IMR-90 (cell line): ENCODE measurements at regions not wholly inside any gene's neighbourhood (a gene's known extent, or its start where the extent isn't known, plus 50 kb on each side); places are given as distances from the start of the nearest gene placed in this dataset.

Experiments used
- ATAC-seq: fragments of 200-7000 bp; cut with Tn5 transposase; 2 replicates; pipeline ENCODE4 v1.9.1; 2020; ENCODE audit warnings: low read depth, mild to moderate bottlenecking, moderate library complexity
- BruUV-seq: library from RNA; stranded (reverse); fragments of 400-500 nt; replicated peaks from 2 replicates; lab custom pipeline; 2021; lab: Mats Ljungman, UMichigan
- CTCF ChIA-PET: fragments of 300-600 bp; formaldehyde crosslinking; extraction: SDS; loops from one replicate; lab custom pipeline; 2021; ENCODE audit warnings: antibody characterized with exemption; lab: Yijun Ruan, JAX
- POLR2A ChIA-PET: fragments of 300-600 bp; sonication (Branson Sonifier 250); formaldehyde crosslinking; loops from one replicate; lab custom pipeline; 2022; ENCODE audit warnings: antibody characterized with exemption; ENCODE audit not compliant: unreplicated experiment; lab: Charles Lee
- DNase-seq: peaks from one replicate; pipeline ENCODE4 v3.0.0; 2013
- H2AFZ ChIP-seq: replicated peaks from 2 replicates; pipeline ENCODE3; 2013; ENCODE audit warnings: low read length, mild to moderate bottlenecking; ENCODE audit not compliant: poor library complexity
- H2AK5ac ChIP-seq: 2 replicates; pipeline ENCODE4 v1.6.1; 2013; ENCODE audit warnings: low read depth, low read length, inconsistent platforms
- H2AK9ac ChIP-seq: replicated peaks from 2 replicates; pipeline ENCODE3; 2013; ENCODE audit warnings: mild to moderate bottlenecking, low read depth, low read length, moderate library complexity; ENCODE audit not compliant: poor library complexity
- H2BK120ac ChIP-seq: 2 replicates; pipeline ENCODE4 v1.6.1; 2013; ENCODE audit warnings: low read depth, low read length, inconsistent platforms
- H2BK15ac ChIP-seq: 3 replicates; pipeline ENCODE4 v1.6.1; 2013; ENCODE audit warnings: low read depth, low read length, inconsistent platforms
- H2BK20ac ChIP-seq: 2 replicates; pipeline ENCODE4 v1.6.1; 2013; ENCODE audit warnings: low read depth, mild to moderate bottlenecking, inconsistent platforms, low read length, moderate library complexity
- H2BK5ac ChIP-seq: 2 replicates; pipeline ENCODE4 v1.6.1; 2013; ENCODE audit warnings: mild to moderate bottlenecking, low read depth, low read length, inconsistent platforms; ENCODE audit not compliant: poor library complexity, severe bottlenecking
- H3K14ac ChIP-seq: replicated peaks from 2 replicates; pipeline ENCODE4 v1.6.1; 2013; ENCODE audit warnings: low read depth, low read length, inconsistent platforms
- H3K18ac ChIP-seq: 2 replicates; pipeline ENCODE4 v1.6.1; 2013; ENCODE audit warnings: low read depth, low read length, control low read depth
- H3K23ac ChIP-seq: 2 replicates; pipeline ENCODE4 v1.6.1; 2013; ENCODE audit warnings: low read depth, low read length, inconsistent platforms
- H3K27ac ChIP-seq: 2 replicates; pipeline ENCODE4 v1.5.1; 2013; ENCODE audit warnings: mild to moderate bottlenecking, control low read depth, low read length; ENCODE audit not compliant: insufficient read depth
- H3K27me3 ChIP-seq: 2 replicates; pipeline ENCODE4 v1.6.1; 2013; ENCODE audit warnings: low read length; ENCODE audit not compliant: control insufficient read depth, insufficient read depth
- H3K36me3 ChIP-seq: 2 replicates; pipeline ENCODE4 v1.6.1; 2013; ENCODE audit warnings: low read length, mixed read lengths; ENCODE audit not compliant: control insufficient read depth, insufficient read depth
- H3K4ac ChIP-seq: 2 replicates; pipeline ENCODE4 v1.6.1; 2013; ENCODE audit warnings: low read depth, low read length, inconsistent platforms
- H3K4me1 ChIP-seq: 2 replicates; pipeline ENCODE4 v1.6.1; 2013; ENCODE audit warnings: low read length, mixed read lengths; ENCODE audit not compliant: control insufficient read depth, insufficient read depth
- H3K4me2 ChIP-seq: 2 replicates; pipeline ENCODE4 v1.6.1; 2013; ENCODE audit warnings: low read depth, mild to moderate bottlenecking, control low read depth, low read length, moderate library complexity
- H3K4me3 ChIP-seq: 2 replicates; pipeline ENCODE4 v1.5.1; 2013; ENCODE audit warnings: low read depth, mild to moderate bottlenecking, control low read depth, low read length, moderate library complexity; ENCODE audit not compliant: insufficient read depth
- H3K56ac ChIP-seq: 2 replicates; pipeline ENCODE4 v1.6.1; 2013; ENCODE audit warnings: low read length, inconsistent platforms; ENCODE audit not compliant: insufficient read depth; ENCODE audit errors: extremely low read depth
- H3K79me1 ChIP-seq, 2 experiments: 2 replicates each; pipeline ENCODE4 v1.6.1; 2013; ENCODE audit warnings: low read length in 2 of 2, inconsistent platforms in 1 of 2, low read depth in 1 of 2
- H3K9ac ChIP-seq: 2 replicates; pipeline ENCODE4 v1.6.1; 2013; ENCODE audit warnings: low read depth, low read length, control low read depth
- H3K9me1 ChIP-seq: 2 replicates; pipeline ENCODE4 v1.6.1; 2013; ENCODE audit warnings: low read length, inconsistent platforms; ENCODE audit not compliant: insufficient read depth
- H3K9me3 ChIP-seq: 2 replicates; pipeline ENCODE4 v1.6.1; 2013; ENCODE audit warnings: low read length; ENCODE audit not compliant: control insufficient read depth, insufficient read depth
- H4K20me1 ChIP-seq: 2 replicates; pipeline ENCODE4 v1.6.1; 2013; ENCODE audit warnings: low read length, inconsistent platforms; ENCODE audit not compliant: insufficient read depth
- H4K5ac ChIP-seq: 2 replicates; pipeline ENCODE4 v1.6.1; 2013; ENCODE audit warnings: mild to moderate bottlenecking, low read depth, low read length, control low read depth
- H4K8ac ChIP-seq, 2 experiments: 2 replicates each; pipeline ENCODE4 v1.6.1; 2013; ENCODE audit warnings: low read depth in 2 of 2, low read length in 2 of 2, control low read depth in 1 of 2, inconsistent platforms in 1 of 2
- H4K91ac ChIP-seq: 2 replicates; pipeline ENCODE4 v1.6.1; 2013; ENCODE audit warnings: low read depth, low read length, inconsistent platforms; ENCODE audit not compliant: insufficient read depth
- BHLHE40 ChIP-seq: fragments of 150-350 bp; IDR thresholded peaks from 2 replicates; pipeline ENCODE4 v1.6.1; 2016; ENCODE audit warnings: mild to moderate bottlenecking, low read depth, low read length
- FOS ChIP-seq: fragments of 150-350 bp; IDR thresholded peaks from 2 replicates; pipeline ENCODE4 v1.6.1; 2016; ENCODE audit warnings: low read depth, low read length
- POLR2A ChIP-seq: IDR thresholded peaks from 2 replicates; pipeline ENCODE4 v1.6.1; 2012; ENCODE audit warnings: mild to moderate bottlenecking, low read depth, low read length
- RCOR1 ChIP-seq: IDR thresholded peaks from 2 replicates; pipeline ENCODE4 v1.6.1; 2012; ENCODE audit warnings: mild to moderate bottlenecking, low read length, improper control_type of control experiment; ENCODE audit not compliant: insufficient replicate concordance
- RFX5 ChIP-seq: IDR thresholded peaks from 2 replicates; pipeline ENCODE4 v1.8.0; 2012; ENCODE audit warnings: low read depth, mild to moderate bottlenecking, low read length, moderate library complexity
- SMC3 ChIP-seq: fragments of 150-350 bp; IDR thresholded peaks from 2 replicates; pipeline ENCODE4 v1.6.1; 2016; ENCODE audit warnings: low read depth, mild to moderate bottlenecking, antibody characterized with exemption, low read length, moderate library complexity
- WGBS, 2 experiments: methylation state at CpG; one replicate each; pipeline versions ENCODE4 v1.1.5 to v1.1.7; 2013; ENCODE audit warnings: missing lambda C conversion rate in 2 of 2; ENCODE audit not compliant: insufficient read length in 1 of 2; ENCODE audit errors: extremely low coverage in 2 of 2; 5-methylcytosine and 5-hydroxymethylcytosine counted together
- dilution Hi-C: fragments of 300-500 bp; cut with HindIII; formaldehyde crosslinking; loops from one replicate; pipeline ENCODE4 v1.14.3; 2018; ENCODE audit warnings: low sequenced_read_pairs; ENCODE audit not compliant: unreplicated experiment
- in situ Hi-C: fragments of 300-500 bp; cut with MboI; formaldehyde crosslinking; loops from 3 replicates; pipeline ENCODE4 v1.14.3; 2019; ENCODE audit warnings: low sequenced_read_pairs, inconsistent platforms, mixed read lengths
- intact Hi-C: fragments of 100-400 bp; cut with micrococcal nuclease; formaldehyde crosslinking; loops from 2 replicates; pipeline ENCODE4 v1.10.0; 2022
- TF ChIP-seq, protein P1 (sequence below): conservative IDR thresholded peaks from 2 replicates; pipeline ENCODE4 v1.5.1; 2012; ENCODE audit warnings: mild to moderate bottlenecking, low read depth, low read length, improper control_type of control experiment

DNA sequence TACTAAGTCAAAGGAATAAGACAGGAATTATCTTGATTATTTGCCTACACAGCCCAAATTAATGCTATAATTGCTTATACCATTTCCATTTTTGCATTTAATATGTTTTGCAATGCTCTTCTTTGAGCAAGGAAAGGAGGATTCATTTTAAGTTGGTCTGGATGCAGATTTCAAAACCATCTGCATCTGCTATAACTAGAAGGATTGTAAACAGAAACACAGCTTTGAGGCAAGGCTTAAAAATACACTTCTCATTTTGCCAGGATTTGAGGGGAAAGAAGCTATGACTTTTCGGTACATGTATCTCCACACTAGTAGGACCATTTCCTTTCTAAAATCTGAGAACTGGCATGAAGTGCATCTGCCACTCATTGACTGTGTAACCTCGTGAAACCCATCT lies 95.9 kb upstream of the MTNR1B start:
- Histone ChIP-seq H2AFZ (no peak overlapping the region), H3K14ac (no peak overlapping the region), H3K27me3 (no peaks in the 10 kb centered on the region), H2AK5ac (no peak overlapping the region), H3K9me3 (no peaks in the 10 kb centered on the region), H3K36me3 (no peaks in the 10 kb centered on the region), H2AK9ac (no peak overlapping the region), H2BK15ac (no peak overlapping the region), H3K4me2 (no peak overlapping the region), H3K23ac (no peak overlapping the region), H3K4me1 (peaks cover 2% of the 10 kb centered on the region; the same call in 1 of the 2 replicates), H4K20me1 (no peaks in the 10 kb centered on the region), H3K9me1 (no peaks in the 10 kb centered on the region), H3K9ac (no peak overlapping the region), H2BK20ac (no peak overlapping the region), H4K8ac (no peak overlapping the region), H3K27ac (no peak overlapping the region), H3K56ac (no peak overlapping the region), H2BK5ac (no peak overlapping the region), H3K79me1 (no peaks in the 10 kb centered on the region), H3K18ac (no peak overlapping the region), H3K4me3 (no peak overlapping the region), H4K5ac (no peak overlapping the region), H4K91ac (no peak overlapping the region), H3K4ac (no peak overlapping the region), H2BK120ac (no peak overlapping the region)
- in situ Hi-C loops: no loop called here
- intact Hi-C loops: no loop called here
- no TSS peak for BruUV-seq
- CTCF ChIA-PET: no interaction called here
- dilution Hi-C loops: no loop called here
- no CpG with 5 or more reads among the region's 2 CpGs for WGBS, 2 experiments
- ATAC-seq (no peak), DNase-seq (no peak)
- POLR2A ChIA-PET: no interaction called here
- no peak for TF ChIP-seq RCOR1
- TF ChIP-seq, protein P1, sequence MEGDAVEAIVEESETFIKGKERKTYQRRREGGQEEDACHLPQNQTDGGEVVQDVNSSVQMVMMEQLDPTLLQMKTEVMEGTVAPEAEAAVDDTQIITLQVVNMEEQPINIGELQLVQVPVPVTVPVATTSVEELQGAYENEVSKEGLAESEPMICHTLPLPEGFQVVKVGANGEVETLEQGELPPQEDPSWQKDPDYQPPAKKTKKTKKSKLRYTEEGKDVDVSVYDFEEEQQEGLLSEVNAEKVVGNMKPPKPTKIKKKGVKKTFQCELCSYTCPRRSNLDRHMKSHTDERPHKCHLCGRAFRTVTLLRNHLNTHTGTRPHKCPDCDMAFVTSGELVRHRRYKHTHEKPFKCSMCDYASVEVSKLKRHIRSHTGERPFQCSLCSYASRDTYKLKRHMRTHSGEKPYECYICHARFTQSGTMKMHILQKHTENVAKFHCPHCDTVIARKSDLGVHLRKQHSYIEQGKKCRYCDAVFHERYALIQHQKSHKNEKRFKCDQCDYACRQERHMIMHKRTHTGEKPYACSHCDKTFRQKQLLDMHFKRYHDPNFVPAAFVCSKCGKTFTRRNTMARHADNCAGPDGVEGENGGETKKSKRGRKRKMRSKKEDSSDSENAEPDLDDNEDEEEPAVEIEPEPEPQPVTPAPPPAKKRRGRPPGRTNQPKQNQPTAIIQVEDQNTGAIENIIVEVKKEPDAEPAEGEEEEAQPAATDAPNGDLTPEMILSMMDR: no peak
- no peak for TF ChIP-seq POLR2A
- TF ChIP-seq SMC3: no peak
- TF ChIP-seq RFX5: no peak
- no peak for TF ChIP-seq BHLHE40
- TF ChIP-seq FOS: no peak
